ENCODE measurements at regions not wholly inside any gene's neighbourhood (a gene's known extent, or its start where the extent isn't known, plus 50 kb on each side); places are given as distances from the start of the nearest gene placed in this dataset.

- TF ChIP-seq CTCF (conservative IDR thresholded peaks at IDR 0.05) (no peak), EZH2 (IDR thresholded peaks at IDR 0.05; ENCODE audit: low read depth) (no peak)
These were observed 260.3 kb upstream of the RPS6KA3 start for GRCh38 chrX:20527041-20527440.

All from PC-9 (cell line).